NT2/D1 (cell line): ENCODE measurements at regions not wholly inside any gene's neighbourhood (a gene's known extent, or its start where the extent isn't known, plus 50 kb on each side); places are given as distances from the start of the nearest gene placed in this dataset.

ENCODE experiments used
- SUZ12 ChIP-seq: IDR thresholded peaks from 2 replicates; pipeline ENCODE4 v1.6.1; 2011; ENCODE audit not compliant: insufficient read length, insufficient read depth; ENCODE audit errors: extremely low read depth
- YY1 ChIP-seq: IDR thresholded peaks from 2 replicates; pipeline ENCODE4 v1.6.1; 2011; ENCODE audit not compliant: insufficient read length, insufficient read depth
- ZNF274 ChIP-seq: IDR thresholded peaks from 2 replicates; pipeline ENCODE4 v1.6.1; 2011; ENCODE audit warnings: mild to moderate bottlenecking, low read depth, low read length

- TF ChIP-seq YY1 (no peak), SUZ12 (no peak), ZNF274 (no peak)
Observed at GRCh38 chr12:42027546-42027945, 117.1 kb downstream of the GXYLT1 start.
